IMR-90 (cell line): ENCODE measurements at regions not wholly inside any gene's neighbourhood (a gene's known extent, or its start where the extent isn't known, plus 50 kb on each side); places are given as distances from the start of the nearest gene placed in this dataset.

Source experiments
- BHLHE40 ChIP-seq: fragments of 150-350 bp; IDR thresholded peaks from 2 replicates; pipeline ENCODE4 v1.6.1; 2016; ENCODE audit warnings: mild to moderate bottlenecking, low read depth, low read length
- CEBPB ChIP-seq: IDR thresholded peaks from 2 replicates; pipeline ENCODE4 v1.6.1; 2012; ENCODE audit warnings: low read depth, low read length, improper control_type of control experiment
- CTCF ChIP-seq: conservative IDR thresholded peaks from 2 replicates; pipeline ENCODE4 v1.5.1; 2012; ENCODE audit warnings: mild to moderate bottlenecking, low read depth, low read length, improper control_type of control experiment
- ELK1 ChIP-seq: fragments of 150-350 bp; IDR thresholded peaks from 2 replicates; pipeline ENCODE4 v1.6.1; 2016; ENCODE audit warnings: low read depth, mild to moderate bottlenecking, low read length, moderate library complexity, borderline replicate concordance
- FOS ChIP-seq: fragments of 150-350 bp; IDR thresholded peaks from 2 replicates; pipeline ENCODE4 v1.6.1; 2016; ENCODE audit warnings: low read depth, low read length
- MAFK ChIP-seq: IDR thresholded peaks from 2 replicates; pipeline ENCODE4 v1.6.1; 2012; ENCODE audit warnings: low read depth, low read length, improper control_type of control experiment
- MAZ ChIP-seq: IDR thresholded peaks from 2 replicates; pipeline ENCODE4 v1.6.1; 2012; ENCODE audit warnings: low read depth, mild to moderate bottlenecking, low read length, improper control_type of control experiment, moderate library complexity, borderline replicate concordance
- MXI1 ChIP-seq: IDR thresholded peaks from 2 replicates; pipeline ENCODE4 v1.6.1; 2012; ENCODE audit warnings: low read depth, mild to moderate bottlenecking, low read length, moderate library complexity, borderline replicate concordance
- POLR2A ChIP-seq: IDR thresholded peaks from 2 replicates; pipeline ENCODE4 v1.6.1; 2012; ENCODE audit warnings: mild to moderate bottlenecking, low read depth, low read length
- RAD21 ChIP-seq: IDR thresholded peaks from 2 replicates; pipeline ENCODE4 v1.6.1; 2012; ENCODE audit warnings: low read length, improper control_type of control experiment
- RCOR1 ChIP-seq: IDR thresholded peaks from 2 replicates; pipeline ENCODE4 v1.6.1; 2012; ENCODE audit warnings: mild to moderate bottlenecking, low read length, improper control_type of control experiment; ENCODE audit not compliant: insufficient replicate concordance
- SMC3 ChIP-seq: fragments of 150-350 bp; IDR thresholded peaks from 2 replicates; pipeline ENCODE4 v1.6.1; 2016; ENCODE audit warnings: low read depth, mild to moderate bottlenecking, antibody characterized with exemption, low read length, moderate library complexity
- USF2 ChIP-seq: fragments of 150-350 bp; IDR thresholded peaks from 2 replicates; pipeline ENCODE4 v1.6.1; 2017; ENCODE audit warnings: mild to moderate bottlenecking, antibody characterized with exemption, low read length, low read depth

GRCh38 chr1:183723571-183723970 is 70.5 kb upstream of the APOBEC4 start:
- TF ChIP-seq CEBPB (no peak), CTCF (no peak), RCOR1 (no peak), RAD21 (no peak), POLR2A (no peak), USF2 (no peak), MAZ (no peak), BHLHE40 (no peak), ELK1 (no peak), MAFK (no peak), SMC3 (no peak), MXI1 (no peak), FOS (no peak)
